GM18519 (cell line): ENCODE measurements at regions not wholly inside any gene's neighbourhood (a gene's known extent, or its start where the extent isn't known, plus 50 kb on each side); places are given as distances from the start of the nearest gene placed in this dataset.
"Not testable (repeated sequence)": the region's sequence is repeated elsewhere in the genome, so short reads cannot be mapped to it uniquely, and the experiment has no call there.

Experiments used
- ATAC-seq: cut with Tn5 transposase; IDR thresholded peaks from one replicate; pipeline ENCODE4 v1.9.1; 2021; ENCODE audit warnings: mild to moderate bottlenecking, moderate library complexity; ENCODE audit not compliant: unreplicated experiment, low FRiP score

DNA sequence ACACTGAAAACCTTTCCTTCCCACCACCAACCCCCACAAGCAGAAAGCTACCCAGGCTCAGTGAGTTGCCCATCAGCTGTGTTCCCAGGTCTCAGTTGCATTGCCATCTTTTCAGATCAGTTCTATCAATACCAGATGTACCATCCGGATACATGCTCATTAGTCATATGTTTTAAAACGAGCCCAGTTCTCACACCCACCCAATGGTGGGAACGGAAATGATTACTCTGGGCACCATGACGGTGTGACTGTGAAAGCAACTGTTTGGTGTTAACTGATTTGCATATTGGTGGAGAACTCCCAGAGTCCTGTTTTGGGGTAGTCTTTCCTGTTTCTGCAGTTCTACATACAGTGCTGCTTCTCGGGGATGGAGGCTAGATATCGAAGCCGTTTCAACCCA is 212.3 kb downstream of the TRIM36 start:
- ATAC-seq, result no peak

DNA sequence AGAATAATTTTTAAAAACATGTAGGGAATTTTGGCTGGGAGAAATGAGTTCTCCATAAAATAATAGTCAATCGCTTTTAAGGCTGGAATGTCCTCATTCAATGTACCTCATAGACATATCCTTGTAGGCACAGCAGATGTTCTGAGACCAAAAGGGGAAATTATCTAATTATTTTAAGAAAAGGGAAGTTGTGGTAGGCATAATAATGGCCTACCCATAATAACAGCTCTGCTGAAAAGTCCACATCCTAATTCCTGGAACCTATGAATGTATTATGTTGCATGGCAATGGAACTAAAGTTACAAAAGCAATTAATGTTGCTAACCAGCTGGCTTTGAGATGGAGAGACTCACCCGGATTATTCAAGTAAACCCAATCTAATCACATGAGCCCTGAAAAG is 216.1 kb downstream of the TRIM36 start:
- peak; percentile 72 for ATAC-seq

DNA sequence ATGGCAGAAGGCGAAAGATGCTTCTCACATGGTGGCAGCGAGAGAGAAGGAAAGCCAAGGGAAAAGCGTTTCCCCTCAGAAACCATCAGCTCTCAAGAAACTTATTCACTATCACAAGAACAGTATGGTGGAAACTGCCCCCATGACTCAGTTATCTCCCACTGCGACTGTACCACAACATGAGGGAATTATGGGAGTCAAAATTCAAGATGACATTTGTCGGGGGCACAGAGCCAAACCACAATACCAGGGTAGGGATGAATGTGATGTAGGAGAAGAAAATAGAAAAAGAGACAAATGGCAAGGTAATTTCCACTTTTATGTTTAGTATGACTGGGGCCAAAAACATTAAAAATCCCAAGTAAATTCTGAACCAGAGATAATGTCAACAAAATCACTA is 216.8 kb downstream of the TRIM36 start:
- ATAC-seq, result no peak

DNA sequence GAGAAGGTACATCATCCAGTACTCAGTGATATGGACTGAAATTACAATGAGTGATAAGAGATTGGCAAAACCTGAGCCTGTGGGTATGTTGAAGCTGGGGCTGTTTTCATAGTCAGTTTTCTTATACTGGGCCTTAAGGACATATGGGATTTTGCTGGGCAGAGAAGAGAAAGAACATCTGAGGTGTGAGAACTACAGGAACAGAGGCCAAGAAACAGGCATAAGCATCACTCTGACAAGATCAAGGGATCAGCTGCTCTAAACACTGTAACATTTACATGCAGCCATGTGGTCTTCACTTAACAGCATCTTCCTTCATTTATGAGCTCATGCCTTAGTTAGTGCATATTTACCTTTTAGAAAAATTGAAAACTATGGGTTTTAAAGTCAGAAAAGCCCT is 220.0 kb downstream of the TRIM36 start:
- no peak for ATAC-seq

DNA sequence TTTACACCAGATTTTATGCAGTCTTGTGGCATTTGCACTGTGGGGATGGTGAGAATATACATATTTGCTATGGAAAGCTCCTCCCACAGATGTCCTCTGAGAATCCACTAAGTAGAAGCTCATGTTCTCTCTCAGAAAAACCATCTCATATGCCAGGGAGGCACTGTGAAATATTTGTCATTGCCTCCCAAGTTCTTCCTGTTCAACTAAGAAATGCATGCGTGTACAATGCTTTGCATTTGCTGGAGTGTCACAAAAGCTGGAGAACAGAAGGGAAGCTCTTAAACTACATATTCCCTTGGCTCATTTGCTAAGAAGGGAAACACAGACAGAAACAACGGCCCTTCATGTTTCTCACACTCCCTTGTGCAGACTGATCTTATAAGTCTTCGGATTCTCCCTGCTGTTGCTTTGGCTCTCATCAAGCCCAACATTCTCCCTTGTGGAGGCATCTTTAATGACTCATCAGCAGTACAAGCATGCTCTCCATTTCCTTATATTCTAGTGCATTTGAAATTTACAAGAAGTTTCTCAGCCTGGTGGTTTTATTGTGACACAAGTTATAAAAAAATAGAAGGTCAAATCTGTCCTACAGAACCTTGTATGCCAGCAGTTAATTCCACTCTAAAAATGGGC is 220.6 kb downstream of the TRIM36 start:
- ATAC-seq, result no peak

DNA sequence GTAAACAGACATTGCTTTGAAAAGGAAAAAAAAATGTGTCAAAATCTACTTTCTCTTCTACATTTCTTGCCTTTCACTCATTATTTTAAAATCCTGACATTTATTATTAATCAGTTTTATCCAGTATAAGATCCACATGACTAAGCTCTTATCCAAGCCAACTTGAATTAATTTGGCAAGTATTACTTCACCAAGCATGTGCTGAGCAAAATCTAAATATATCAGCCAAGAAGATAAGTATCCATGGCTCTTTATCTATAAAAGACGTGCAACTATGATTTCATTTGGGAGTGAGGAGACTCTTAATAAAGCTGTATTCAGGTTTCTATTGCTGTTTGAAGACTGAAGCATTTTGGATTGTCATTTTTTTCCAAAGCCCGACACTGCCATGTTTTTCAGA is 221.3 kb downstream of the TRIM36 start:
- no peak for ATAC-seq

DNA sequence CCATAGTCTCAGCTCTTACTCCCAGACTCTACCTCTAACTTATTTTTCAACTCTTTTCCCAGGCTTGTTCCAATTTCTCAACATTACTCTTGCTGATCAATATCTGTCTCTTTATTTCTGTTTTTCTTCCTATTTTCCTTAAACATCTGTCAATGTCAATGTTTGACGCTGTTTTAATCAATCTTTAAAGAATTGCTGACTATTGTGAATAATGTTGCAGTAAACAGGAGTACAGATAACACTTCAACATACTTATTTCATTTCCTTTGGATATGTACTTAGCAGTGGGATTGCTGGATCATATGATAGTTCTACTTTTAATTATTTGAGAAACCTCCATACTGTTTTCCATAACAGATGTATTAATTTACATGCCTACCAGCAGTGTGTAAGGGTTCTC is 229.0 kb downstream of the TRIM36 start:
- ATAC-seq, result no peak

DNA sequence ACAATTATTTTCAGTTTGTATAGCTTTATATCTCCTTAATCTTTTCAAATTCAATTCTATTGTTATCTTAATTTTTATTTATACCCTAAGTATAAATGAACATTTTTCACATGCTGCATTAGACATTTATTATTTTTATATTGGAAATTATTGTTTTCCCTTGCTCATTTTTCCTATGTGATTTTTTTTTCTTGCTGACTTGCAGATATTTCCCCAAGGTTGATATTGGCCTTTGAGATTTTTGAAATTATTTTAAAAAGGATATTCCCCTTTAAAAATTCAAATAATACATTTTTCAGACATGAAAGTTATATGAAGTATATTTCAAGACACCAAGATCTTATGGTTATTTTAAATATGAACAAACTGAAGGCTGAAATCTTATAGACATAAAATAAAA is 234.2 kb downstream of the TRIM36 start:
- ATAC-seq, result no peak

DNA sequence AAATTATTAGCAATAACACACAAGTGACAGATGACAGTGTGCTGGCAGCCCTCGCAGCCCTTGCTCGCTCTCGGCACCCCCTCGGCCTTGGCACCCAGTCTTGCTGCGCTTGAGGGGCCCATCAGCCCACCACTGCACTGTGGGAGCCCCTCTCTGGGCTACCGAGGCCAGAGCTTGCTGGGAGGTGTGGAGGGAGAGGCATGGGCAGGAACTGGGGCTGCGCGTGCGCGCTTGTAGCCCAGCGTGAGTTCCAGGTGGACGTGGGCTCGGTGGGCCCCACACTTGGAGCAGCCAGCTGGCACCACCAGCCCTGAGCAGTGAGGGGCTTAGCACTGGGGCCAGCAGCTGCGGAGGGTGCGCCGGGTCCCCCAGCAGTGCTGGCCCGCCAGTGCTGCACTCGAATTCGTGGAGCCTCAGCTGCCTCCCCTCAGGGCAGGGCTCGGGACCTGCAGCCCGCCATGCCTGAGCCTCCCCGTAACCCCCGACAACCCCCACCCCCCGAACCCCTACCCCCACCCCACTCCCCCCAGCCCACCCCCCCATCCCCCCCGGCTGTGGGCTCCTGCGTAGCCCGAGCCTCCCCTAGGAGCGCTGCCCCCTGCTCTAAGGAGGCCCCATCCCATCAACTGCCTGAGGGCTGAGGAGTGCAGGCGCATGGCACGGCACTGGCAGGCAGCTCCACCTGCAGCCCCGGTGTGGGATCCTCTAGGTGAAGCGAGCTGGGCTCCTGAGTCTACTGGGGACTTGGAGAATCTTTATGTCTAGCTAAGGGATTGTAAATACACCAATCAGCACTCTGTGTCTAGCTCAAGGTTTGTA is 240.9 kb downstream of the TRIM36 start:
- ATAC-seq, result no peak

DNA sequence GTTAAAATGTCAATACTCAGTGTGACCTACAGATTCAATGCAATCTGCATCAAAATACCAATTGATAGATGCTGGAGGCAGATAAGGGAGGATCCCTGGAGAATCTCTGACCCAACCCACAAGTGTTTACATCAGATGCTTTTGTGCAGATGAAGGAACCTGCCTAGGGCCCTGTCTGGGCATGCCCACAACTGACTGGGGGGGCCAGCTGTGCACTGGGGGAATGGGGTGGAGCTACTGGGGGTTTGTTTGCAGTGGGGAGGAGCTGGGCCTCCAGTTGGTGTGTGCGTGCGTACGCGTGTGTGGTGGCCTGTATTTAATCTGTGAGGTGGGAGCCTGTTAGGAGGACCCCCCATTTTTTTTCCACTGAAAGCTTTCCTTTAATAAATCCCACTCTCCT is 244.9 kb downstream of the TRIM36 start:
- ATAC-seq, result no peak

DNA sequence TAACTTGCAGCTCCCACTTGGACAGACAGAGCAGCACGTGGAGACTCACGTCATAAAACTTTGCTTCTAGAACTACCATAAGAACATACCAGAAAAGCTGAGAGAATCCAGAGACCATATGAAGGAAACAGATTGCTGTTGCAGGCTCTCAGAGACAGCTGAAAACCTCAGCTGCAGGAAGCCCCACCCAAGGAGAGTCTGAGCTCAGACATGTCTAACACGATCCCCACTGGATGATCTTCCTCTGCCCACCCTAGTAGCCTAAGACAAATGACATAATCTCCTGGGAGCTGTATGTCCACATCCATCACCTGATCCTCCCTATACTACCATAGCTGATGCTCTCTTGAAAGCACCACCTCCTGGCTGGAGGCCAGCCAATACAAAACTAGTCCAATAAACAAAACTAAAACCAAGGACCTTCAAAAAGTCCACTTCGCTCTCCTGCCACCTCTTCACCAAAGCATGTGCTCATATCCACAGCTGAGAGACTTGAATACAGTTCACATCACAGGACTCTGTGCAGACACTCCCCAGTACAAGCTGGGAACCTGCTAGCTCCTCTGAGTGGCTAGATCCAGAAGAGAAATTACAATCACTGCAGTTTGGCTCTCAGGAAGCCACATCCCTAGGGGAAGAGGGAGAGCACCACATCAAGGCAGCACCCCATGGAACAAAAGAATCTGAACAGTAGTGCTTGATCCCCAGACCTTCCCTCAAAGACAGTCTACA is 257.4 kb downstream of the TRIM36 start:
- ATAC-seq, result no peak

DNA sequence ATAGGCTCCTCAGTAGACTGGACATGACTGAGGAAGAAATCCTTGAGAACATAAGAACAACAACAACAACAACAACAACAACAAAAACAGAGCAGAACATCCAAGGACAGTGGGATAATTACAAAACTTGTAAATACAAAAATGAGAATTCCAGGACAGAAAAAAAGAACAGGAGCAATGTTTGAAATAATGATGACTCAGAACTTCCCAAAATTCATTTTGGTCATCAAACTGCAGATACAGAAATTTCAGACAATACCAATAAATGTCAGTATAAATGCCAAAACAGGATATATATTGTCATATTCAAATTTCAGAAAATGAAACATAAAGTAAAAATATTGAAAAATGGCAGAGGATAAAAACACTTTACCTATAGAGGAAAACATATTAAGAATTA is 259.0 kb downstream of the TRIM36 start:
- no peak for ATAC-seq

DNA sequence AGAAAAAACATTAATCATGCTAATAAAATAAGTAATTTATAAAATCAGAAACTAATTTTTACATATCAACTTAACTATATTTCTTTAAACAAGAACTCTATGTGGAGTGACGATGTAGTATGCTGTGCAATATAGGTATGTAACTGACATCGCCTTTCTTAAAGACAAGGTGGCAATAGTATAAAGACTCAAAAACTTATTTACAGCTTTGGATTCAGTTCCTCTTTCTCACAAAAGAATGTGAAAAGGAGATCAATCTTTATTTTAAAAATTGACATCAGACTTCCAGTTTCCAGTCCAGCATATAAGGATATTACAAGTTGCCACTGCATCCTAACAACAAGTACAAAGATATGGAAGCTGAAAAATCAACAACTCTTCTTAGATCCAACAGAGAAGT is 260.3 kb downstream of the TRIM36 start:
- ATAC-seq, result no peak

DNA sequence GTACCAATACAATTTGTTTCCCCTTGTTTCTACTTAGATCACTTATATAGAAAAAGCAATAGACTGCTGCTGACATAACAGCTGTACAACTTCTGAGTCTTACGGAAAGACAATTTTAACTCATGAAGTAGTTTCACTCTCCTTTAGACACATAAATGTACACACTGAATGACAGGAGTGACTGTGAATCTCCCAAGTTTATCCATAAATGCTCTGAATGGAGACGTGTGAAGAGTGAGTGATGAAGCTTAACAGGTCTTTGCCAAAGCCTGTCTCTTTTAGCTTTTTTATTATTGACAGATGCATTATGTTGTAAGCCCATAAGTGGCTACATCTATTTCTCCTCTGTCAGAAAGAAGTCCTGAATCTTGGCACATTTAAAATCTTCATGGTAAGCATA is 265.9 kb downstream of the TRIM36 start:
- ATAC-seq, result no peak

DNA sequence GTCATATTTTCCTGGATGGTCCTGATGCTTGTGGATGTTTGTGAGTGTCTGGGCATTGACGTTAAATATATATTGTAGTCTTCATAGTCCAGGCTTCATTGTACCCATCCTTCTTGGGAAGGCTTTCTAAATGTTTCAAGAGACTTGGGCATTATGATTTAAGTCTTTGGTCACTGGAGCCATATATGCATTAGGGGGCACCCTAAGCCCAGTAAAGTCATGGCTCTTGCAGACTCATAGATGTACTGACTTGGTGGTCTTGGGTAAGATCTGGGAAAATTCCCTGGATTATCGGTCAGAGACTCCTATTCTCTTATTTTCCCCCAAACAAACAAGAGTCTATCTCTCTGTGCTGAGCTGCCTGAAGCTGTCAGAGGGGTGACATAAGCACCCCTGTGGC is 271.1 kb downstream of the TRIM36 start:
- no peak for ATAC-seq

DNA sequence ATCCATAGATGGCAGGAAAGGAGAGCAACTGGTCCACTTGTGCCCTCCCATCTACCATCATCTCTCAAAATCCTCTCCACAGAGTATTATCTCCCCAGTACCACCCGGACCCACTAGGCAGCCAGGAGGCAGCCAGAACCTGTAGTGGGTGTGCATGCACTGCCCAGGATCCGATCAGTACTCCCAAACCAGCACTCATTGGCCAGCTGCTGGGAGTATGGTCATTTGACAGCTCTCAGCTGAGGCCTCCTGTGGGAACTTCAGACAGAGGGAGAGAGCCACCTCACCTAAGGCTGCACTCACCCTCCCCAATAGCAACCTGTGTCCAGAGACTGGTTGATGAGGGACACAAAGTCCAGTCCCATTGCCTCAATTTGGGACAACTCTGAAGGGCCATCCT is 286.0 kb downstream of the TRIM36 start:
- no peak for ATAC-seq

DNA sequence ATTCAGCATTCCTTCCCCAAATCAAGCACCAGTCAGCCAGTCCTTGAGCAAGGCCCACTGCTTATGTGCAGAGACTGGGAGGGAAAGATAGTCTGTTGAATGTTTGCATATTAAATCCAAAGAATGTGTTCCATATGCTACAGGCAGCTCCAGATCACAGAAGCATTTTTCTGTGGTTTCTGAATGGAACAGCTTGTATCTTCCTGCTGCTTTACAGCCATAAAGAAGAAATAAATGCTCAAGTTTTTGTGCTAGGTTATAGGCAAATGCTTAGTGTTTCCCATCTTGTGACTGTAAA is 310.3 kb downstream of the TRIM36 start:
- ATAC-seq, result no peak

DNA sequence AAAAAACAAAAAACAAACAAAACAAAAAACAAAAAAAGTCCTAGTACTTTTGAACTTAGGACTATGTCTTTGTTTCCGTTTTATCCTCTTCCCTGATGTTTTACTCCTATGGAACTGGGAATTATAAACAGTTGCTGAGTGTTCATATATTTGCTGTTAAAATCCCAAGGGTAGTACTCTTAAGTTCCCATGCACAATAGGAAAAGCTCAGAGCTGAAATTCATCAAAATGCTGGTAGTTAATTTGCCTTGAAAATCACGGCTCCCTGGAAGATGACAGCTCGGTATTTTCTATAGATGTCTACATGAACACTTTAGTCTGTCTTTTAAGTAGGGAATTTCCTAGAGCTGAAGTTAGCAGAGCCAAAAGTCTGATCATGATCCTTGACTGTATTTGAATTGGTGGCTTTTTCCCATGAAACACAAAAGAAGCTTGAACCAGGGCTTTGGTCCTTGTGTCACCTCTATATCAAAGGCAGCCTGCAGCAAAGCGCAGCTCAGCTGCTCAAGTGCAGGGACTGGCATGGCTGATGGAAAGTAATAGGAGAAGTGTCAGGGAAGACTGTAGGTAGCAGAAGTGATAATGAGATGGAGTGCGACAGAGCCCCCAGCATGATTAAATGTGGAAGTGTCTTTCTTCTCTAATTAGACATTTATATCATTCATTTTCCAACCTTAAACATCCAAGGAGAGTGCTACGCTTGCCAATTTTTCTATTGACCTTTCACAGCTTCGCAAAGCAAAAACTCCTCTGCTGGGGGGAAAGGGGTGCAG is 310.9 kb downstream of the TRIM36 start:
- no peak for ATAC-seq

DNA sequence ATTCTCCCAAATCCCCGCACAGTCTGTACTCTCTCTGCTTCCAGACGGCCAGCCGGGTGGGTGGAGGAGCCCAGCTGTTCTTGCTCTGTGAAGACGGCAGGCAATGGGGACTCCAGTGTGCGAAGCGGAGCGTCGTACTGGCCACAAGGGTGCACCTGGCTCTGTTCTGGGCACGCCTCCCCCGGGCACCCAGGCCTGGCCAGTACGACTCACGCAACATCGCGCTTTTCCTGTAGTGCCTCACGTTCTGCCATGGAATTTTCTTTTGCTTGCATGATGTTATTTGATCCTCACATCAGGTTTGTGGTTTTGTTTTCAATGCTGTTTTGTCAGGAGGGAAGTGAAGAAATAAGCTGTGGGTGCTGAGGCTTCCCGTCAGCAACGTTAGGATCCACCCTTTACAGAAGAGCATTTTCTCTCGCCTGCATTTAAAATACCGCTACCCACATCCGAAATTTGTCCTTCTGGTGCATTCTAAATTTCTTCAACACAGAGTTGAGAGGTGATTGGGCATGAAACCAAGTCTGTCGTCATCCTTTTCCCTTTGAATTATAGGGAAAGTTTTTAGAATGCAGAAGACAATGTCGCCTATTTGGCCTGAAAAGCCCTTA is 311.7 kb downstream of the TRIM36 start:
- ATAC-seq, result no peak

DNA sequence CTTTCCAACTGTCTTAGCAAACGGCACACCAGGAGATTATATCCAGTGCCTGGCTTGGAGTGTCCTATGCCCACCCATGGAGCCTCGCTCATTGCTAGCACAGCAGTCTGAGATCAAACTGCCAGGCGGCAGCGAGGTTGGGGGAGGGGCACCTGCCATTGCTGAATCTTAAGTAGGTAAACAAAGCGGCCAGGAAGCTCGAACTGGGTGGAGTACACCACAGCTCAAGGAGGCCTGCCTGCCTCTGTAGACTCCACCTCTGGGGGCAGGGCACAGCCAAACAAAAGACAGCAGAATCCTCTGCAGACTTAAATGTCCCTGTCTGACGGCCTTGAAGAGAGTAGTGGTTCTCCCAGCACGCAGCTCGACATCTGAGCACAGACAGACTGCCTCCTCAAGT is 325.0 kb downstream of the TRIM36 start:
- not testable (repeated sequence) for ATAC-seq

DNA sequence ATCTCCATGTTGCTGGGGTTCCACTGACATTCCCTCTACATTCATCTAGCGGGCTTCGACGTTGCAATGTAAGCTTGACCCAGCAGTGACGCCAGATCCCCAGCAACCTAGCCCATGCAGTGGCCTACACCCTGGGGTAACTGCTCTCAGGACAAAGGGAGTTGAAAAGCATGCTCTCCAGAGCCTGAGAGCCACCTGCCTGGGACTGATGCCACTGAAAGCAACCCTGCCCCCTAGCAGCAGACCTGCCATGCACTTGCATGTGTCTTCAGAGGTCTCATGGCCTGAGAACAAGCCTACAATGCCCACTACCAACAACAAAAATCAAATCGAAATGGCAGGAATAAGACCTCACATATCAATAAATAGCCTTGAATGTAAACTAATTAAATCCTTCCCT is 330.3 kb downstream of the TRIM36 start:
- ATAC-seq, result no peak
